NCI-H345 treated with DMSO at 0.1 percent for 48 hours (cell line): ENCODE measurements at regions not wholly inside any gene's neighbourhood (a gene's known extent, or its start where the extent isn't known, plus 50 kb on each side); places are given as distances from the start of the nearest gene placed in this dataset.

Source experiments
- DNase-seq: peaks from one replicate; lab custom pipeline; 2025; ENCODE audit not compliant: unreplicated experiment; lab: John Stamatoyannopoulos, UW

DNA sequence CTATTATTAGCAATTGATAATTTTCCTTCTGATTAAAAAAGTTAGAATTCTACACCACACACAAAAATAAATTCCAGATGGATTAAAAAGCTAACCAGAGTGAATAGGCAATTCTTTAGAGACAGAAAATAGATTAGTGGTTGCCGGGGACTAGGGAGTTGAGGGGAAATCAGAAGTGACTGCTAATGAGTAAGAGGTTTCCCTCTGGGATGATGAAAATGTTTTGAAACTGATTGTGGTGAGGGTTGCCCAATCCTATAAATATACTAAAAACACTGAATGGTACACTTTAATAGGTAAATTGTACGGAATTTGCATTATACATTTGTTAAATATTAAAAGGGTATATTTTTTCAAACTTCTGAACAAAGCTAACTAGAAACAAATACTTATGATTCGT, 214.9 kb downstream of the GPAM start:
- no peak for DNase-seq

DNA sequence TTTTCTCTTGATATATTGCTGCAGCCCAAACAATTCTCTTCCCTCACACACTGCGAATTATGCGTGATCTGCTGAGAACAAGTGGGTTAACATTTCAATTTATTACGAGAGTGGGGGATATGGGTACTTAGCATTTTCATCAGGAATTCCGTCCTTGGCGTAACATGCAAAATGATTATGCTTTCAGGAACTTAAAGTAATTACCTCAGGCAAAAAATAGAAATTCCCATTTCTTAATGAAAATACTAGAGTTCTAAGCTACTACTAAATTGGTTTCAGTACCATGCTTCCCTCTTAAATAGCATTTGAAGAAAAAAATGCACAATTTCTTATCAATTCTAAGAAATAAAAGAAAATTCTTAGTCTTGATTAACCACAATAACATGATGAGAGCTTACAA, 213.5 kb downstream of the GPAM start:
- DNase-seq: no peak

DNA sequence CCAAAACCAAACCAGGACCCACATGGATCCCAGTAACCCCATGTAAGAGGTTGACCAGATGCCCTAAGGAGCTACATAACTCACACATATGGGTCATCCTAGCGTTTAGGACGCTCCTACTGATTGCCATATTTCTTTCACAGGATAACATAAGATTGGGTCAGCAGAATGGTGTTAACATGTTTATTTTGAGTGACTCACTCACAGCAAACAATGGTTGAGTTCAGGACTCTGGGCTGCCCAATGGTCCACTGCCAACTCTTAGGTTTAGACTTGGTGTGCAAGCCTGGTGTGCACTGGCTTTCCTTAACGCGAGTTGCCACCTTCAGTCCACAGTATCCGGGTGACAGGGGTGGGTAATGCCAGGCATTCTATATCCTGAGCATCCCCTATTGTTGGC, 211.5 kb downstream of the GPAM start:
- DNase-seq: no peak

DNA sequence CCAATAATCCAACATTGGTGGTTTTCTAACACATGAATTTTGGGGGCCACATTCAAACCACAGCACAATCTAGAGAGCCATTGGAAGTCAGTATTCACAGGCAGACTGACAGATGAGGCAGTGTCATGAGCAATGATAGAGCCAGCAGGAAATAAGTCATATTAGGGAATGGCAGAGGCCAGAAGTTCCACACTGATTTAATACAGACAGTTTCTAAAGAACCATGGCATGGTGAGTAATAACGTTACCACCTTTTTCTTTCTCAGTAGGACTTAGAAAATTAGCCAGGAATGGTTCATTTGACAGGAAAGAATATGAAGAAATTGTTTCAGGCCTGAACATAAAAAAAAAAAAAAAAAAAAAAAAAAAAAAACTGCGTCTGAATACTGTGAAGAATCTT, 210.3 kb downstream of the GPAM start:
- DNase-seq: no peak

DNA sequence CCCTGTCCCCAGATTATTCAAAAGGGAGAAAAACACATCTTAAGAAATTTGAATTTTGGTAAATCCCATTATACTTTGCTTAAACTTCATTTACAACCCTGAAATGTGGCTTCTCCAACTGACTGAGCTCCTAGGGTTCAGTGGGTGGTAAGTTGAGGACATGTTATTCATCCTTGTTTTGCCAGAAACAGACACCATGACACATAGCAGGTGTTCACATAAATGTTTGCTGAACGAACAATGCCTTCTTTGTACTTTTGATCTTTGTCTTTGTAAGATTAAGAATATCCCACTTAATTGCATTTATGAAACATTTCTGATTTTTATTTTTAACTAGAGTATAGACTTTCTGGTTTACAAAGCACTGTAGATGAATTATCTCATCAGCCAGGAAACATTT, 209.7 kb downstream of the GPAM start:
- DNase-seq: no peak

DNA sequence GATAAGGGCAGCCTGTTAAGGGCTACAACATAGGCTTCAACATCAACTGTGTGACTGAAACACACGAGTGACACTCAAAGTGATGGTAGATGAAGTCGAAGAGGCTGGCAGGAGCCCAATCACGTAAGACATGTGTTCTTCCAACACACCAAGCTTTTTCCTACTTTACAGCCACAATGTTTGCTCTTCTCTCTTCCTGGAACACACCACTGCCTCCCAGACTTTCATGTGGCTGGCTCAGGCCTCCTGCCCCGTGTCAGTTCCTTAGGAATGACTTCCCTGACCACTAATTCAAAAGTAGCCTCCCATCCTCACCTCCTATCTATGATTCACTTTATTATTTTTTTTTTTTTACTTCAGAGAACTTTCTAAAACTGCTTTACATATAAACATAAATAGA, 209.2 kb downstream of the GPAM start:
- no peak for DNase-seq

DNA sequence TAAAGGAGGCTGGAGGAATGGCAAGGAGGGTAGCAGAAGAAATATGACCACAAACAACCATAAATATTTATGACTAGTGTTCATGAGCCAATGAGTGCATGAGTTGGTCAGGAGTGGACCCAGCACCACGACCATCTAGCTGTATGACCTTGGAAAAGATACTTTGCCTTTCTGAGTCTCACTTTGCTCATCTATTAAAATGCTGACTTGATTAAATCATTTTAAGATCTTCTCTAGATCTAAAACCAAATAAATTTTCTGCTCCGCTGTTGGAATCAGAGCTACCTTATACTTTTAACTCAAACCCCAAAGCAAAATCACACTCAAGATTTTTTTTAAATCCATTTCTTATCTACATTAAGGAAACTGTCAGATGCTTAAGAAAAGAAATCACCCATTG, 207.0 kb downstream of the GPAM start:
- no peak for DNase-seq

DNA sequence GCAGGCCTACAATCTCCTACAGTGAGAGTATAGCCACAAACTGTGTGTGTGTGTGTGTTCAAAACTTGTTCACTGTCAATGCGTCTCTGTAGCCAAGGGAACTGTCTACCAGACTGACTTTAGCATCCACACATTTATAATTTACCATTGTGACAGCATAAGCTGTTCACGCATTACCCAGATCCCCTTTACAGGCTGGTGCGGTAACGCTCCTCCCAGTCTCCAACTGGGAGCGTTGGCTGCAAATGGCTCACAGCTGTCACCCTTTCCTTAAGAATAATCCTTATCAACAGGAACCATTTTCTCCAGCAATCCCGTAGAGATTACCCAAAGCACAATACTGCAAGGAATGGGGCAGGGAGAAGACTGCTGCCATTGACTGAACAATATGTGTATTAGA, 199.5 kb downstream of the GPAM start:
- DNase-seq: no peak

DNA sequence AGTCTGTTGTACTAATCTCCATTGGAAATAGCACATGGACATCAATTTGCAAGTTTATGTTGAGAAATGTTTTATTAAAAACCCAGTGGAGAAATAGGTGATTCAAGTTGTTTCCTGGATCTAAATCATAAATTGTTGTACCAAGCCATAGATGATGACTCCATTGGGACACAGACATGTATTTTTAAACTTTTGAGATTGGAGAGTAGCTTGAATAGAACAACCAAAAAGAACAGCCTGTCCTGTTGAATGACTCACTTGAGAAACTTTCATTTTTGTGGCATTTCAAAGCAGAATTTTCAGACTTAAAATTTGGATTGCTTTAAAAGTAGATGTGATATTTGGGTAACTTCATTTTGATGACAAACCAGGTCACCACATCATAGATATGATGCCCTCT, 197.5 kb downstream of the GPAM start:
- DNase-seq: no peak

DNA sequence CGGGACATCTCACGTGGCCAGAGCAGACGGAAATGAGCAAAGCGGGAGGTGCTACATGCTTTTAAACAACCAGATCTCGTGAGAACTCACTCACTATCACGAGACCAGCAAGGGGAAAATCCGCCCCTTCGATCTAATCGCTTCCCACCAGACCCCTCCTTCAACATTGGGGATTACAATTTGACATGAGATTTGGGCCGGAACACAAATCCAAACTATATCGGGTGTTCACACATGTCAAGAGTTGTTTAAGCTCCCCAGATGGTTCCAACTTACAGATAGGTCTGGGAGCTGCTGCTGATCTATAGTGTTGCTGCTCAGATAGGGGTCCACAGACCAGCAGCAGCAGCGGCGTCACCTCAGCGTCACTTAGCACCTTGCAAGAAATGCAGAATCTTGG, 194.9 kb downstream of the GPAM start:
- no peak for DNase-seq

DNA sequence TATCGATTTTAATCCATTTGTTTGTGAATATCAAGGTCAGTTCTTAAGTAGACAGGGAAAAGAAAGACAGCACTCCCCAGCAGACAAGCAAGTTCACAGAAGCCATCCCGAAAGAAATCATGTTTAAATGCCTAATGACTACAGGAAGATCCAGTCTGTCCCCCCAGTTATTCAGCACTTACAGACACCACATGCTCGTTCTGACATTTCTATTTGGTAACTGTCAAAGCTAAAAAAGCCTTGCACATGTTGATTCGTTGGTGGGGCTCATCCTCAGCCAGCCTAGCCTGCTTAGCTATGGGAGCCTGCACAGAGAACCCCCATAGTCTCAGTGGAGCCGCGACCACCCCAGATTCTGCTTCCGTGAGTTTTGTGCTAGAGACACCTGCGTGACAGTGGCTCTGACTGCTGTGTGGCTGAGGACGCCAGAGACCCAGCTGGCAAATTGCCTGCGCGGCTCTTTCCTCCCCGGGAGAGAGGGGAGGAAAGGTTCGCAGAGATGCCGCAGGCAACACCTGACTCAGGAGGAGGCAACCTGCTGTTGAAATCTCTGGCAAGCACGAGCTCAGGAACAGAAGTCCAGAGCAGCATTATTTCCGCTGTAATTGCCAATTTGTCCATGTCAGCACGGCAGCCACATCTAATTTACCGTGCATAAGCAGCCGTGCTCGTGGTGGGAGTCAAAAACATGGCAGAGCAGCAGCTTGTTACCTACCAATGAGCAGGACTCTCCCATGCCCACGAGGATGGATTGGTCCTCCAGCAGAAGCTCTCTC, 194.2 kb downstream of the GPAM start:
- no peak for DNase-seq

DNA sequence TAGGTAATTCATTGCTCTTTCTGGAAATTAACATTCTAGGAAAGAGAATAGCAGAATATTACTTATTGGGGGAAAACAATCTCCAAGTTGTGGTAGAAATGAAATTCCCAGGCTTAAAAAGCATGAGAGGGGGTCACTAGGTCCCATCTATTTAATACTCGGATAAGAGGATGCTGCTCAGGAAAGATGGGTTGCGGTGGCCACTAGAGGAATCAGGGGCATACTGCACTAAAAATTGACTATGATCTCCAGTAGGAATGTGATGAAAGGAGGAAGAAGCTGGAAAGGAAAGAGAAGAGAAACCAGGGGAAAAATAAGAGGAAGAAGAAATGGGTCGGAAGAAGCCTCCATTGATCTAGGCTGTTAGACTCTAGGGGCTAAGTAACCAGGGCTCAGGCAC, 192.8 kb downstream of the GPAM start:
- DNase-seq: no peak

DNA sequence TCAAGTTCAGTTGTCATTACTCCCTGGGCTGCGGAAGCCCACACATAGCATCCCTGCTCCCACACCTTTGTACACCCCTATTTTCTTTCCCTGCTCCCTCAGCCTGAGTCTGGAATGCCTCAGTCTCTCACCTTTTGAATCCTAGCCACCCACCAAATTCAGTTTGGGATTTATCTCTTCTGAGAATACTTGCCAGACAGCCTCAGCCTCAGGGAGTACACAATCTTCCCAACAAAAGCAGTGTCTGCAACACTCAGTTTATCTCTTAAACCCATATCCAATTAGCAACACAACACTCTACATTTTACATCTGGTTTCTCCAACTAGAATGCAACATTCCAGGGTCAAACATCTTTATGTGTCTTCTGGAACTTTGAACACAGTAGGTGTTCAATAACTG, 190.2 kb downstream of the GPAM start:
- no peak for DNase-seq

DNA sequence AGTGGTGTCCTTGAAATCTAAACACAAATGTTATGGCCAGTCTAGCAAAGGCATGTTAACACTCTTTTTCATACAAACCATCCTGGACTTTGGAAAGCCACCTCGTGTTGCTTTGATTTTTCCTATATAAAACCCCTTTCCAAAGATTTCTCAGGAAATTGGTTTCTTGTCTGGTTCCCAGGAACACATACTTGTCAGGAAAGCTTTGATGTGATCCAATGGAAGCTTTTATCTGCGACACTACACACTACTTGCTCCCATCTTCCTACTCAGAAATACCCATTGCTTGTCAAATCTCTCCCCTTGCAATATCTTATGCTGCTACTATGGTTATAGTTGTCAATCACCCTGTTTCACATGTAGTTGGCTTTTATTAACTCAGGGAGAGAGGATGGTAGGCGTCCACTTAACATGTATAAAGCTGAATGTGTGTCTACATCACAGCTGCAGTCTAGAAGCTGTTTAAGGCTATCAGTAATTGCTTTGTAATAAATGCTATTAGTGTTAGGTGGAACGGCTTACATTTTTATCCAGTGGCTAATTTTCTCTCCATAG, 189.6 kb downstream of the GPAM start:
- DNase-seq: no peak

DNA sequence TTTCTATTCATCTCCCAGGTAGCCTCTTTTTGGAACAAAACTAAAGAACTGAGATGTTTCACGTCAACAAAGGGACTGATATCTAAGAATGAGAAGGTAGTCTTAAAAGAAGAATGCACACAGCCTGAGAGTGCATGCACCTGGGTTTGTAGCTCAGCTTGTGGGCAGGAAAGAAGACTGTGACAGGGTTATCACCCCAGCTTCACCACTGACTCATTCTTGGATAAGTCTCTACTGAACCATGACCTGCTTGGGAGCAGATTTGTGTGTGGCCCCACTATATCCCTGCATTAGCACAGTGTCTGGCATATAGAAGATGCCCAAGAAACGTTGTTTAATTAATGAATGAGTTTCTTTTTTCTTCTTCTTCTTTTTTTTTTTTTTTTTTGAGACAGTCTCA, 187.5 kb downstream of the GPAM start:
- no peak for DNase-seq

DNA sequence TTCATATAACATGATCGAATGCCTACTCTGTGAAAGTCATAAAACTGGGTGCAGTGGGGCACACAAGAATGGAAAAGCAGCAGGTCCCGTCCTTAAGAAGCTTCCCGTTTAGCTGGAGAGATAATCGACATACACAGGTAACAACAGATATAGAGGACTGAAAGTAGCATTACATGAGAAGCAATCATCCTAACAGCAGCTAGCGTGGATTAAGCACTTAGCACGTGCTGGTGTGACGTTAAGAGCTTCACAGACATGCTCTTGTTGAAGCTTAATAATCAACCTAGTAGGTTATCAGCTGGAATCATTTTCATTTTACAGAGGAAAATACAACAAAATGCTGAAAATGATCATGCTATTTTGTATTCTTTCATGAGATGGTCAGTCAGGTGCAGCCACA, 184.8 kb downstream of the GPAM start:
- DNase-seq: no peak

DNA sequence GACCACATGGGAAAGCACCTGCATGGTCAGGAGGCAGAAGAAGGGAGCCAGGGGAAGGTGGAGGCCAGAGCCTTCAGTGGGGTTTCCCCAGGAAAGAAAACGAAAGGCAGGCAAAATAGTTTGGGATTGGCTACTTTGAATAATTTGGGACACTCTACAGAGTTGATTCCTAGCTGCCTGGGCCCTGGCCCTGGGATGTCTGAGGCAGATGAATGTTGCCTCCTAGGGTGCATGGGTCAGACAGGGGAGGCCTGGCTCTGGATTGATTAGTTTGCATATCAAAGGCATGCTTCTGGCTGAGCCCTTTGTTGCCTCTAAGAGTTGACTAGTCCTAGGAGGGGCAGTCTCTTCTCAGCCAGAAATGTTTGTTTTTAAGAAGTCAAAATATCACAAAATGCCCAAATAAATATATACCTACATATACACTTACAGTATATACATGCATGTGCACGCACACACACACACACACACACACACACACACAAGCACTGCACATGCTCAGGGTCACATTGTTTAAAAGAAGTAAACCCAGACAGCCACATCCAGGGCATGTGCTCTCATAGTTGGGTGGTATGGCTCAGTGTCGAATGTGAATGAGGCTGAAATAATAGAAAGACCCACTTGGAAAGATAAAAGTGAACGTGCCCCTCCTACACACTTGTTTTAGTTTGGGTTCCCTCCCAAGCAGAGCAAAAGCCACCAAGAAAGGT, 184.2 kb downstream of the GPAM start:
- DNase-seq: no peak

DNA sequence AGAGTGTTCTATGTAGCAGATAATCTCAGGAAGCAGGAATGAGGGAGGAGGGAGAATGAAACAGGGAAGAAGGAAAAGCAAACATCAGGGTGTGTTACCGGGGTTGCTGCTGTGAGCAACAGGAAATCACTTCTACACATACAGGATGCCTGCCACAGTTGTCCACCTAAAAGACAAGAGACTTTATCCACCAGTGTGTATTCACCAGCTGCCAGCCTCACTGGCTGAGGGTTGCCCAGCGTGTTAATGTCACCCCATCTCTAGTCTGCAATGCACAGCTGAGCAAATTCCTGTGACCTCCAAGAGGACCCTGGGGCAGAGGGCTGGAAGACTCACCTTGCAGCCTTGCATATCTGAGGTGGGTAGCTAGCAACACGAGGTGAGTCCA, 183.7 kb downstream of the GPAM start:
- DNase-seq: no peak

DNA sequence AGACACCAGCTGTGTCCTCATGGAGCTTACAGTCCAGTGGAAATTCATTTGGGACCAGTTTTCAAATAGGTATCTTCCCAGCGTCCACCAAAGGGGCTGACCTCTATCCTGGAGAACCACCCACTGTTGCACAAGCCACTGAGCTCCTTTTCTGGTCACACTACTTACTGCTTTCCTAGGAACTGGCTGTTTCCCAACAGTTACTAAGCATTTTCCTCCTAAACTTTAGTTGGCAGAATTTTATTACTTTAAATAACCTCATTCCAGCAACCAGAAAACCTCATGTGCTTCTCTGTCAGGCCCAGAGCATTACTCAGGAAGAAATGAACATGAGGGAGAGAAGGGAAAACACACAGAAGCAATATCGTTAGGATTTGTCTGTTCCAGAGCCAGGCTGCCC, 183.1 kb downstream of the GPAM start:
- DNase-seq: no peak

DNA sequence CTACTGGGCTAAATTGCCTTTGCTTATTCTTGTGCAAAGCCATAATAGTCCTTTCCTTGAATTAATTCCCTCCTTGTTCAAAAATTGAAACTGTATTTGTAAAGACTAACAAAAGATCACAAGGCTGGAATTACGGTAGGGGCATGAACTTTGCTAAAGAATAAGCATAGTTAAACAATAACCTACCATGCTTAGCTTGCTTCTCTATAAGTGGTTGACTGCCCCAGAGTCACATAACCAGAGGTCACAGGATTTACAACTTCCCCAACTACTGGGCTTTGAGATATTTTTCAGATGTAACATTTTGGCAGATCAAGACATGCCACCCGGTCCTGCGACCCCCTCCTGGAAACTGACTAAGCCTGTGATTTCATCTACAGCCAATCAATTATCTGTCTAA, 181.4 kb downstream of the GPAM start:
- DNase-seq: no peak

DNA sequence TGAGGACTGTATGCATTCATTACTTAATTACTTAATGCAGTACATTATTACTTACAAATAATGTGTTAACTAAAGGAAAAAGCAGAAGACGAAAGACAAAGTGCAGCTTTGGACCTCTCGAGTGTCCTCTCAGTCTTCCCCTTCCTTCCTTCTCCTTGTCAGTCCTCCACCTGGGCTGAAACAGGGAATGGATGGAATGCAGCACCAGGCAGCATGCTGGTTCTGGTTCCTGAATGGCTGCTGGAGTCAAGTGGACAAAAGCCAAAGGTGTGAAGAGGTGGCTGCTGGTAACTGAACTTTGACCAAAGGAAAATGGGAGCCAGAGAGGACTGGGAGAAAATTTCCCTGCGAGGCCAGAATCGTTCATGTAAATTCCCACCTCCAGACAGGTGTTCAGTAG, 179.5 kb downstream of the GPAM start:
- DNase-seq: no peak

DNA sequence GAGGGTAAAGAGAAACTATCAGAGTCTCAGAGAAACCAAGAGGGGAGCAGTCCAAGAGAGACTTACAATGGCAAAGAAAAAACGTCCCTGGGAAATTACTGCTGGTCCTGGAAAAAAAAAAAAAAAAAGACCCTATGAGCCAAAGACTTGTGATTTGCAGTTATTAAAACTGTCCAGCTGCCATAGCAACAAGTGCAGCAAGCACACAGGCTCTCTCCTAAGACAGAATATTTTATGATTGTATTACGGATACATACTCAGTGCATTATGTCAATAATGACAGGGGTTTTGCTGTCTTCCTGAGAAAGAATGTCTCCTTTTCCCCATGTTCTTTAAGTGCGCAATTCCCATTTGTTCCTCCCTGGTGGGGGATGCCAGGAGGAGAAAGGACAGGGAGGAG, 178.5 kb downstream of the GPAM start:
- no peak for DNase-seq

DNA sequence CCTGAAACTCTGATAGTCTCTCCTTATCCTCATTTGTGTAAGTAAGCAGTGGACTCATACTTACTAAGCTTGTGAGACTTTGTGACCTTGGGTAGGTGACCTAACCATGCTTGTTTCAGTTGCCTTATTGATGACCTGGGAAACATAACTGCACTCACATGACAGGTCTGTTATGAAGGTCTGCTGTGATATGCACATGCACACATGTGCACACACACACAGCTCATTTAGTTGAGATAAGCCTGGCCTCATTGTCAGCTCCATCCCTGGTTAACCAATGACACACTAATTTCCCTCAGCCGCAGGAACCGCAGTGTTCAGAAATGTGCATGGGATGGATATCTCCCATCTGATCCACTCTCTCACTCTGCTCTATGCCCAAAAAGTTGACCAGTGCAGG, 177.2 kb downstream of the GPAM start:
- DNase-seq: no peak
